ENCODE measurements at regions not wholly inside any gene's neighbourhood (a gene's known extent, or its start where the extent isn't known, plus 50 kb on each side); places are given as distances from the start of the nearest gene placed in this dataset.
A peak's percentile ranks its signal among the peaks of the same experiment; 100 is the strongest.

DNA sequence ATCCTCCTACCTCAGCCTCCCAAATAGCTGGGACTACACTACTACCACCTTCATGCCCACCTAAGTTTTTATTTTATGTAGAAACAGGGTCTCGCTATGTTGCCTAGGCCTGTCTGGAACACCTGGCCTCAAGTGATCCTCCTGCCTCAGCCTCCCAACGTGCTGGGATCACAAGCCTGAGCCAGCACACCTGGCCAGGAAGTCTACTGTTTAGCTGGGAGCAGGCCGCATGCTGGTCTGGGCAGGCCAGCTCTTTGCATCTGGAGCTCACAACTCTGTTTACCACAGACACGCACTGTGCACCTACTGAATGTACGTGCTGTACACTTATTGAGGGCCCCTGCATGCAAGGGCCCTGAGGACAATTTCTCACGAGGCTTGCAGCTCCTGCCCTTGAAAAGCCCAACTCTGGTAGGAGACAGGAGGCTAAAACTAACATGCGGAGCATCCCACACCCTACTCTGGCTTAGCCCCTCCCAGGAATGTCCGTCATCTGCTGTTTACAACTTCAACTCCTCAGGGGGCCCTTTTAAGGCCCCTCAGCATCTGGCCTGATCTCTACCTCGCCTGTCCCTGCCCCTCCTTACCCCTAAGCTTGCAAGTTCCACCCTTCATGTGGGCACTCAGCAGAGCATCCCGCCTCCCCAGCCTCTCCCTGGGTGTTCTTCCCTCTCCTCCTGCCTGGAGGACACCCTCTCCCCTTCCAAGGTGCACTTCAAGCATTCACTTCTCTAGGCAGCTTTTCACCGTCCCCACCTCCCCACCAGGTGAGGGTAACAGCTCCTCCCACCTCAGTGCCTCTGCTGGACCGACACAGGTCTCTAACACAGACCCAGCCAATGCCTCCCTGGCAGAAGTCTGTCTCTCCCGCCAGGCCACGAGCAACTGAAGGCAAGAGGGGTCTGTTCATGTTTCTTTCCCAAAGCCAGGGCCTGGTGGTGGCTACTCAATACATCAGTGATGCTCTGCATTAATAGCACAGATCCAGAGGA is 114.2 kb upstream of the UQCRFS1 start:
- no peaks in the 10 kb centered on the region for H3K9me3 ChIP-seq
- no peak overlapping the region for H3K27ac ChIP-seq
- intact Hi-C loops (cut with DNase I): no loop called here
- H3K4me1 ChIP-seq: no peaks in the 10 kb centered on the region
- TF ChIP-seq POLR2AphosphoS5 (IDR thresholded peaks at IDR 0.05; ENCODE audit: insufficient read depth in 1 of 2, low read depth in 1 of 2) (no peak), POLR2A (IDR thresholded peaks at IDR 0.05) (no peak)
- TF ChIP-seq, protein P1, sequence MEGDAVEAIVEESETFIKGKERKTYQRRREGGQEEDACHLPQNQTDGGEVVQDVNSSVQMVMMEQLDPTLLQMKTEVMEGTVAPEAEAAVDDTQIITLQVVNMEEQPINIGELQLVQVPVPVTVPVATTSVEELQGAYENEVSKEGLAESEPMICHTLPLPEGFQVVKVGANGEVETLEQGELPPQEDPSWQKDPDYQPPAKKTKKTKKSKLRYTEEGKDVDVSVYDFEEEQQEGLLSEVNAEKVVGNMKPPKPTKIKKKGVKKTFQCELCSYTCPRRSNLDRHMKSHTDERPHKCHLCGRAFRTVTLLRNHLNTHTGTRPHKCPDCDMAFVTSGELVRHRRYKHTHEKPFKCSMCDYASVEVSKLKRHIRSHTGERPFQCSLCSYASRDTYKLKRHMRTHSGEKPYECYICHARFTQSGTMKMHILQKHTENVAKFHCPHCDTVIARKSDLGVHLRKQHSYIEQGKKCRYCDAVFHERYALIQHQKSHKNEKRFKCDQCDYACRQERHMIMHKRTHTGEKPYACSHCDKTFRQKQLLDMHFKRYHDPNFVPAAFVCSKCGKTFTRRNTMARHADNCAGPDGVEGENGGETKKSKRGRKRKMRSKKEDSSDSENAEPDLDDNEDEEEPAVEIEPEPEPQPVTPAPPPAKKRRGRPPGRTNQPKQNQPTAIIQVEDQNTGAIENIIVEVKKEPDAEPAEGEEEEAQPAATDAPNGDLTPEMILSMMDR (IDR thresholded peaks at IDR 0.05): no peak
- H3K4me3 ChIP-seq: no peak overlapping the region
- peak; percentile 72 to 90 for DNase-seq (ENCODE audit: extremely low spot score in 2 of 2)
- H3K27me3 ChIP-seq: no peaks in the 10 kb centered on the region
- no peaks in the 10 kb centered on the region for H3K36me3 ChIP-seq

DNA sequence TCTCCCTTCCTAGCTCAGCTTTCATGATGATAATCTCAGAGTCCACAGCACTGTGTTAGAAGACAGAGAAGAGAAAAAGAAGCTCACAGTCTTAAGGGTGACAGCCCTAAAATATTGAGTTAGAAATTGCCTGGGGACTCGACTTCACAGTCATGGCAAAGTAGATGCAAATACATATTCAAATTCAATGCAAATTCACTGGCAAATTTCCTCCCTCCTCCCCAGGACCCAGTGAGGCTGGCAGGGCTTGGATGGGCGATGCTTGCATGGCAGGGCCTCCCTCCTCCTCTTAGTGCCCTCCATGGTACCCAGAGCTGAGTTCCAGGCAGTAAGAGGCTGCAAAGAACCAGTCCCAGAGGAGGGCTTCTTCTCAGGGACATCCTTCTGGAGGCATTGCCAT is 115.6 kb upstream of the UQCRFS1 start:
- DNase-seq (ENCODE audit: extremely low spot score in 2 of 2): peak in 1 of 2 donors; percentile 79
- intact Hi-C loops (cut with DNase I): no loop called here

DNA sequence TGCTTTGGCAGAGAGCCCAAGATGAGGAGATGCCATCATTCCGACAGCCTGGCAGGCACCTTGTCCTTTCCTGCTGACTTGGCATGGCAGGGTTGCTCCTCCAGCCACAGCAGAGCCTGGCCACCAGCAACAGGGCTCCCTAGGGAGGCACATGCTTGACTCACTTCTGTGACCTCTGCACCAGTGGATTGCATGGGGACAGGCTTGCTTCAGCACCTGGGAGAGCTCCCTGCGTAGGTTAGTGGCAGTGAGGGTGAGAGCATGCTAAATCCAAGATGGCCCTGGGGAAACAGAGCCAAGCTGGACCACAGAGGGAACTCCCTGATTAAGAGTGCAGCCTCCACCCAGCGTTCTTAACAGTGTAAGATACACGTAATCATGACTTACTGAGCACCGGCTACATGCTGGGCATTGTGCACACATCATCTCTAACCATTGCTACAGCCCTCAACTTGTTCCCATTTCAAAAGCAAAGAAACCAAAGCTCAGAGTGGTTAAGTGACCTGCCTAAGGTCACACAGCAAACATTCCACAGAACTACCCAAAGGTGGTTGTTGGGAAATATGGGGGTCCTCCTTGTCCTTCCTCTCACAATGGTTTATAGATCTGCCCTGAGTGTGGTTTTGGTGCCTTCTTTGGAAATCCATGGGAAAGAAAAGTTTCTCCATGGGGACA is 116.6 kb upstream of the UQCRFS1 start:
- Histone ChIP-seq H3K4me1 (no peaks in the 10 kb centered on the region), H3K36me3 (no peaks in the 10 kb centered on the region), H3K4me3 (no peak overlapping the region), H3K9me3 (no peaks in the 10 kb centered on the region), H3K27ac (no peak overlapping the region), H3K27me3 (no peaks in the 10 kb centered on the region)
- DNase-seq (ENCODE audit: extremely low spot score in 2 of 2): peak; percentile 58 to 69
- TF ChIP-seq POLR2A (IDR thresholded peaks at IDR 0.05): no peak
- no peak for TF ChIP-seq POLR2AphosphoS5 (IDR thresholded peaks at IDR 0.05; ENCODE audit: insufficient read depth in 1 of 2, low read depth in 1 of 2)
- TF ChIP-seq, protein P1 (IDR thresholded peaks at IDR 0.05): no peak
- intact Hi-C loops (cut with DNase I): no loop called here

More for the DNA sequence above, 115.6 kb upstream of the UQCRFS1 start:
- no peak for TF ChIP-seq POLR2A (IDR thresholded peaks at IDR 0.05)
- TF ChIP-seq POLR2AphosphoS5 (IDR thresholded peaks at IDR 0.05; ENCODE audit: insufficient read depth in 1 of 2, low read depth in 1 of 2): no peak
- TF ChIP-seq, protein P1 (IDR thresholded peaks at IDR 0.05): no peak
- Histone ChIP-seq H3K36me3 (no peaks in the 10 kb centered on the region), H3K9me3 (no peaks in the 10 kb centered on the region), H3K4me1 (no peaks in the 10 kb centered on the region), H3K27ac (no peak overlapping the region), H3K4me3 (no peak overlapping the region), H3K27me3 (no peaks in the 10 kb centered on the region)

DNA sequence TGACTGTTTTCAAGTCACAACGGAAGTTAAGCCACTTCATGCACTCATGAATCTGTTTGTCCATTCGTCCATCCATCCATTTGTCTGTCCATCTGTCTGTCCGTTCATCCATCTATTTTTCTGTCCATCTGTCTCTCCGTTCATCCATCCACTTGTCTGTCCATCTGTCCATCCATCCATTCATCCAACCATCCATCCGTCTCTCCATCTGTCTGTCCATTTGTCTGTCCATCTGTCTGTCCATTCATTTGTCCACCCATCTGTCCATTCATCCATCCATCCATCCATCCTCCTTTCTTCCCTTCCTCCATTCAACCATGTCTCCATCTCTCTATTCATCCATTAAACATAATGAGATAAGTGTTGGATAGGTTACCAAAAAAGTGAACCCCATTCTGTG is 123.5 kb upstream of the UQCRFS1 start:
- Histone ChIP-seq H3K4me3 (no peak overlapping the region), H3K27me3 (no peaks in the 10 kb centered on the region), H3K36me3 (no peaks in the 10 kb centered on the region), H3K27ac (no peak overlapping the region), H3K4me1 (no peaks in the 10 kb centered on the region), H3K9me3 (no peaks in the 10 kb centered on the region)
- no peak for DNase-seq (ENCODE audit: extremely low spot score in 2 of 2)
- TF ChIP-seq, protein P1 (IDR thresholded peaks at IDR 0.05): no peak
- TF ChIP-seq POLR2A (IDR thresholded peaks at IDR 0.05): no peak
- no peak for TF ChIP-seq POLR2AphosphoS5 (IDR thresholded peaks at IDR 0.05; ENCODE audit: insufficient read depth in 1 of 2, low read depth in 1 of 2)
- intact Hi-C loops (cut with DNase I): no loop called here
